Naive thymus-derived CD4-positive, alpha-beta T cell (primary cell): ENCODE measurements at regions not wholly inside any gene's neighbourhood (a gene's known extent, or its start where the extent isn't known, plus 50 kb on each side); places are given as distances from the start of the nearest gene placed in this dataset.

Experiments used
- ATAC-seq: fragments of 150-1000 bp; cut with Tn5 transposase; 2 replicates; pipeline ENCODE4 v1.10.0; 2021; ENCODE audit warnings: mild to moderate bottlenecking, moderate library complexity
- CTCF ChIA-PET: fragments of 350-600 bp; sonication (Branson Sonifier 250); formaldehyde crosslinking; loops from one replicate; lab custom pipeline; 2021; ENCODE audit warnings: antibody characterized with exemption; lab: Charles Lee
- POLR2A ChIA-PET: fragments of 350-600 bp; sonication (Branson Sonifier 250); formaldehyde crosslinking; loops from one replicate; lab custom pipeline; 2021; ENCODE audit warnings: antibody characterized with exemption, inconsistent platforms; lab: Charles Lee
- DNase-seq, 9 donors: peaks; one replicate each; pipeline versions ENCODE4 v3.0.0 to v3.0.0-alpha.2; 2020 to 2022; ENCODE audit warnings: mixed read lengths in 1 of 9
- H3K27ac ChIP-seq: one replicate; pipeline ENCODE4 v1.7.0; 2013; ENCODE audit warnings: mild to moderate bottlenecking, low read depth, low read length, moderate library complexity
- H3K27me3 ChIP-seq, 2 donors: one replicate each; pipeline ENCODE4 v1.7.0; 2013; ENCODE audit warnings: low read length in 2 of 2, mild to moderate bottlenecking in 2 of 2, moderate library complexity in 2 of 2; ENCODE audit not compliant: control insufficient read depth in 2 of 2, insufficient read depth in 2 of 2
- H3K36me3 ChIP-seq, 3 experiments: 1 replicate in 2 of 3; 2 replicates in 1 of 3; pipeline ENCODE4 v1.7.0; 2013; ENCODE audit warnings: low read length in 3 of 3, mild to moderate bottlenecking in 3 of 3, moderate library complexity in 1 of 3; ENCODE audit not compliant: insufficient read depth in 3 of 3, control insufficient read depth in 2 of 3
- H3K4me1 ChIP-seq, 2 donors: one replicate each; pipeline ENCODE4 v1.7.0; 2013; ENCODE audit warnings: low read length in 2 of 2, mild to moderate bottlenecking in 2 of 2, moderate library complexity in 1 of 2; ENCODE audit not compliant: control insufficient read depth in 2 of 2, insufficient read depth in 2 of 2
- H3K4me3 ChIP-seq: 2 replicates; pipeline ENCODE4 v1.7.0; 2013; ENCODE audit warnings: mild to moderate bottlenecking, low read length
- H3K9me3 ChIP-seq, 3 experiments: 1 replicate in 2 of 3; 2 replicates in 1 of 3; pipeline ENCODE4 v1.7.0; 2013; ENCODE audit warnings: low read length in 3 of 3; ENCODE audit not compliant: control insufficient read depth in 2 of 3
- H3K27ac Mint-ChIP-seq, 9 donors: one replicate each; pipeline ENCODE4 v1.8.0; 2020 to 2022; ENCODE audit warnings: mixed read lengths in 9 of 9, mild to moderate bottlenecking in 8 of 9, moderate library complexity in 5 of 9, inconsistent platforms in 2 of 9
- H3K27me3 Mint-ChIP-seq, 5 donors: one replicate each; pipeline ENCODE4 v1.8.0; 2021 to 2022; ENCODE audit warnings: mixed read lengths in 5 of 5, mild to moderate bottlenecking in 1 of 5
- H3K36me3 Mint-ChIP-seq, 5 donors: one replicate each; pipeline ENCODE4 v1.8.0; 2020 to 2022; ENCODE audit warnings: mixed read lengths in 5 of 5, mild to moderate bottlenecking in 3 of 5, inconsistent platforms in 1 of 5
- H3K4me1 Mint-ChIP-seq, 7 donors: one replicate each; pipeline ENCODE4 v1.8.0; 2020 to 2022; ENCODE audit warnings: mixed read lengths in 7 of 7, mild to moderate bottlenecking in 3 of 7, inconsistent platforms in 1 of 7
- H3K4me3 Mint-ChIP-seq, 10 donors: one replicate each; pipeline ENCODE4 v1.8.0; 2020 to 2022; ENCODE audit warnings: mild to moderate bottlenecking in 10 of 10, mixed read lengths in 10 of 10, moderate library complexity in 6 of 10, inconsistent platforms in 2 of 10
- H3K9me3 Mint-ChIP-seq, 11 donors: one replicate each; pipeline ENCODE4 v1.8.0; 2020 to 2022; ENCODE audit warnings: mixed read lengths in 11 of 11, mild to moderate bottlenecking in 4 of 11, inconsistent platforms in 1 of 11, moderate library complexity in 1 of 11
- intact Hi-C, 2 donors: fragments of 100-400 bp; cut with micrococcal nuclease; formaldehyde crosslinking; loops; one replicate each; pipeline ENCODE4 v1.15.1; 2023

DNA sequence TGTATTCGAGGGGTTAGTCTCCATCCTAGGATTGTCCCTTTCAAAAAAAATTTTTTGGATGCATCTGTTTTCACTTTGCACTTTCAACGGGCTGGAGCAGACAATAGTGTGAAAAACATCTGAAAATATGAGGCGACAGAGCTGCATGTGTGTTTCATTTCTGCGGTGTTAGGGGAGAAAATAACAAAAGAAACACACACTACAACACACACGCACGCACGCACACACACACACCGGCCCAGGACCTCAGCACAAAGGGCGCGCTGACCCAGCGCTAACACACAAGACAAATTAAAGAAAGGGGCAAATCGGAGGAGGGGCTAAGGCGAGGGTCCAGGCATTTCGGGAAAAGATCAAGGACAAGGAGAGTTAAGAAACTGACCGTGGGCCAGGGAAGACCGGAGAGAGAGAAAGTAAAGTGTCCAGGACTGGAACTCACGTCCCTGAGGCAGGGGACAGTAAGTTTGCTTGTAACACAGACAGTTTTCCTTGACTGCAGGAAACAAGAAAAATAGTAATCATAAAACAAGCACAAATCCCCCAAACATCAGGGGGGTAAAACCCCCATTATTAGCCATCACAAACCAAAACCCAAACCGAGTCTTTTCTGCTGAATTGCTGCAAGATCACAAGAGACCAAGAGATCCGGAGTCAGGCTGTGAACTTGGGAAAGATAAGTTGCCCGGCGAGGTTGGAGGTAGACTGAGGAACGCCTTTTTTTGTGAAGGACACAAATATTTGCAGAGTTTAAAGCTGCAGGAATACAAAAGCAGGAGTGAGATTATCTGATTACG is 302.1 kb downstream of the PARP8 start:
- H3K4me3 ChIP-seq: no peak overlapping the region
- intact Hi-C loops: loop anchor here in 1 of 2 donors (5.0 to 10.0 kb wide), 3 partner anchors 429 to 1946 kb away; no protein-coding TSS in a partner anchor
- H3K27ac Mint-ChIP-seq: no peak overlapping the region
- peaks cover 35 to 60% (median 54%) of the 10 kb centered on the region in 7 donors for H3K4me1 Mint-ChIP-seq
- ChIA-PET CTCF (no interaction called here), POLR2A (no interaction called here)
- H3K4me3 Mint-ChIP-seq: peak overlapping the region; percentile 6 to 81 (median 62)
- peaks cover 0 to 8% (median 0%) of the 10 kb centered on the region in 11 donors for H3K9me3 Mint-ChIP-seq
- H3K27me3 Mint-ChIP-seq: peaks cover 80 to 84% (median 82%) of the 10 kb centered on the region in 5 donors
- no peak for ATAC-seq
- no peaks in the 10 kb centered on the region for H3K9me3 ChIP-seq
- H3K27me3 ChIP-seq: peaks cover 19 to 29% of the 10 kb centered on the region in 2 donors
- H3K36me3 ChIP-seq: no peaks in the 10 kb centered on the region
- peaks cover 0 to 9% (median 5%) of the 10 kb centered on the region in 5 donors for H3K36me3 Mint-ChIP-seq
- H3K27ac ChIP-seq: no peak overlapping the region
- DNase-seq: no peak
- H3K4me1 ChIP-seq: peaks cover 12 to 26% of the 10 kb centered on the region in 2 donors

DNA sequence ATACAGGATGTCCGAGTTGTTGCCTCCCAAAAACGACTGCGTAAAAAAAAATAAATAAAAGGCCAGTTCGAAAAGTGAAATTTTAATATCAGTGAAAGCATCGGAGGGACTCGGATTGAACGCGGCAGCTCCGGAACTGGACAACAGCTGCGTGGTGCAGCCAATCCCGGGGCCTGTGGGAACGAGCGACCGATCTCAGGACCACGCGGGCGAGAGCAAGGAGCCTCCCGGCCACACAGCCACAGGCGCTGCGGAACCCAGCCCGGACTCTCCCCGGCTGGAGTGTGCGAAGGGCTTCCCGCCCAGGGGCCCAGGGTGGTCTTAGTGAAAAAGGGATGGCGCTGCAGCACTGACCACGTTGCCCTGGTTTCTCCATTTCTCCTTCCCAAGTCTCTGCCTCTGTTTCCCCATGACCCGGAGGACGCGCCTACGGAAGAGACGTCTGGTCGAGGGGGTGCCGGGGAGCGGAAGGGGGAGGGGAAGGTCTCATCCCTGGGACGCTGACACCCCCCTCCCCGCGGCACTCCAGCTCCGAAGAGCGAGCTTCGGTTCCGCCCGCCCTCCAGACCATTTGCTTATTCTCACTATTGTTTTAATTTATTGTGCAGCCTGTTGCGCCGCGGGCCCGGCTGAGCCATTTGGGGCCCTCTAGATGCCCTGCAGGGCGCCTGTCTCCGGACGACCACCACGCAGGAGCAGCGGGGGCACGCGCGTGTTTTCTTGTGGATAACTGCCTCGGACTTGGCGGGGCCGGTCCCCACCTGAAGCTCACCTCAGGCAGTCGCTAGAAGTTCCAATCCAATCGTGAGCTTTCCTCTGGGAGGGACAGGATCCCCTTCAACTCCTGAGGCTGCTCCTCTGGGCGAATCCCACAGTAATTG is 303.0 kb downstream of the PARP8 start:
- H3K27ac ChIP-seq: no peak overlapping the region
- no peaks in the 10 kb centered on the region for H3K36me3 ChIP-seq
- ChIA-PET POLR2A (no interaction called here), CTCF (no interaction called here)
- Mint-ChIP-seq H3K4me1 (peaks cover 34 to 53% (median 48%) of the 10 kb centered on the region in 7 donors), H3K27ac (no peak overlapping the region), H3K27me3 (peaks cover 71 to 84% (median 80%) of the 10 kb centered on the region in 5 donors), H3K36me3 (peaks cover 0 to 9% (median 5%) of the 10 kb centered on the region in 5 donors), H3K9me3 (peaks cover 0 to 8% (median 0%) of the 10 kb centered on the region in 11 donors), H3K4me3 (peak overlapping the region; percentile 12 to 81 (median 48))
- intact Hi-C loops: loop anchor here in 1 of 2 donors (5.0 to 10.0 kb wide), 3 partner anchors 428 to 1945 kb away; no protein-coding TSS in a partner anchor
- H3K27me3 ChIP-seq: peaks cover 15 to 29% of the 10 kb centered on the region in 2 donors
- DNase-seq (no peak), ATAC-seq (no peak)
- no peak overlapping the region for H3K4me3 ChIP-seq
- H3K4me1 ChIP-seq: peaks cover 12 to 19% of the 10 kb centered on the region in 2 donors
- no peaks in the 10 kb centered on the region for H3K9me3 ChIP-seq

DNA sequence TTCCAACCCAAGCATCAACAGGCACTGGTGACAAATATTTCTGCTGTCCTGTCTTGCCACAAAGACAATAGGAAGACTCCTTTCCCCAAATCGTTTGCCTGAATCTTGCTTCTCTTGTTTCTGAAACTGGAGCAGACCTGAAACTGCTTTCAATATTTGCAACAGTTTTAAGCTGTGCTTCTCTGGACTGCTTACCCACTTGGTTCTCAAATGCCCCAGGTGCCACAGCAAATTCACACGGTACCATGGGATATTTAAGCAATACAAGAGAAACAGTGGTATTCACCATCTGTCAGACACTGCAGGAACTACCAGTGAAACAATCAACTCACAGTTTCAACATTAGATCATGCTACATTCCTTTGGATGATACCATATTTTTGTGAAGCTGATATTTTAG is 309.4 kb downstream of the PARP8 start:
- ChIA-PET POLR2A (no interaction called here), CTCF (interaction anchor here (1.0 kb wide), 1 partner anchor 12 kb away, joined by 3 read pairs; no protein-coding TSS in a partner anchor)
- H3K9me3 Mint-ChIP-seq: peaks cover 0 to 4% (median 0%) of the 10 kb centered on the region in 11 donors
- H3K27me3 Mint-ChIP-seq: peaks cover 19 to 66% (median 44%) of the 10 kb centered on the region in 5 donors
- Histone ChIP-seq H3K9me3 (no peaks in the 10 kb centered on the region), H3K4me1 (no peaks in the 10 kb centered on the region), H3K36me3 (no peaks in the 10 kb centered on the region), H3K27ac (no peak overlapping the region), H3K27me3 (no peaks in the 10 kb centered on the region), H3K4me3 (no peak overlapping the region)
- ATAC-seq (no peak), DNase-seq (no peak)
- intact Hi-C loops: no loop called here
- no peak overlapping the region for H3K4me3 Mint-ChIP-seq
- H3K27ac Mint-ChIP-seq: no peak overlapping the region
- no peaks in the 10 kb centered on the region for H3K4me1 Mint-ChIP-seq
- H3K36me3 Mint-ChIP-seq: no peaks in the 10 kb centered on the region

DNA sequence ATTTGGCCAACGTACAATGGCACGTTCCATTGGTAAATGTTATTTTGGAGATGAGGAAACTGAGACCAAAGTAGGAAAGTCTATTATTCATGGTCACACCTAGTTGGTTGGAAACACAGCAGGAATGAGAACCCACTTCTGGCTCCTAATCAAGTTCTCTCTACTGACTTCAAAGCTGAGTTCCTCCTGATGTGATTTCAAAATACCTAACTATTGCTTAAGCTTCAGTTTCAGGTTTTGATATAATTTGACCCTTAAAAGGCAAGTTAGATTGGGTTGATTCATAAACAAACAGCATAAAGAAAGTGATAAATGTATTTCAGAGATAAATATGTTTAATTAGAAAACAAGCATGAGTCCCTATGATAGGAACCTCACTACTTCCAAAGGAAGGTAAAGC is 312.5 kb downstream of the PARP8 start:
- Mint-ChIP-seq H3K4me1 (no peaks in the 10 kb centered on the region), H3K27me3 (peaks cover 7 to 66% (median 44%) of the 10 kb centered on the region in 5 donors), H3K36me3 (no peaks in the 10 kb centered on the region), H3K9me3 (peaks cover 0 to 6% (median 0%) of the 10 kb centered on the region in 11 donors), H3K27ac (no peak overlapping the region), H3K4me3 (no peak overlapping the region)
- H3K27me3 ChIP-seq: no peaks in the 10 kb centered on the region
- DNase-seq (no peak), ATAC-seq (no peak)
- H3K4me1 ChIP-seq: no peaks in the 10 kb centered on the region
- intact Hi-C loops: no loop called here
- no peaks in the 10 kb centered on the region for H3K9me3 ChIP-seq
- H3K27ac ChIP-seq: no peak overlapping the region
- ChIA-PET CTCF (no interaction called here), POLR2A (no interaction called here)
- H3K36me3 ChIP-seq: no peaks in the 10 kb centered on the region
- H3K4me3 ChIP-seq: no peak overlapping the region

DNA sequence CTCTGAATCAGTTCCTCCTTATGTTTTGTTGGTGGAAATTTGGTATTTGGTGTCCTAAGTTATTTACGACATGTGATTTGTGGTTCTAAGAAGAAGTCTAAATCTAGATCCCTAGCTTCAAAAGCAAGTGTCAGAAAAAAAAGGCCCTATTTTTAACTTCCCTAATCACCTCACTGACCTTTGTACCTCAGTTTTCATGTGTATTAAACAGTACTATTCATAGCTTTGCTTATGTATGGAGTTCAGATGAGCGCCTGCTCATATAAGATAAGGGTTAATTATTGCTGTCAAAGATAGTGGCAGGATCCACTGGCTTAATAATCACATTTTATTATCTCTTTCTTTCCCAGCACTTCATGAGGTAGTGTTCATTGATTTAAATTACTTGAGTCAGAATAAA is 318.2 kb downstream of the PARP8 start:
- ChIA-PET POLR2A (no interaction called here), CTCF (no interaction called here)
- Histone ChIP-seq H3K36me3 (no peaks in the 10 kb centered on the region), H3K27me3 (no peaks in the 10 kb centered on the region), H3K4me1 (no peaks in the 10 kb centered on the region), H3K9me3 (no peaks in the 10 kb centered on the region), H3K4me3 (no peak overlapping the region), H3K27ac (no peak overlapping the region)
- no peak for ATAC-seq
- H3K27me3 Mint-ChIP-seq: peaks cover 0 to 25% (median 23%) of the 10 kb centered on the region in 5 donors
- no peak overlapping the region for H3K4me3 Mint-ChIP-seq
- no peak overlapping the region for H3K27ac Mint-ChIP-seq
- no peak for DNase-seq
- peaks cover 0 to 6% (median 0%) of the 10 kb centered on the region in 11 donors for H3K9me3 Mint-ChIP-seq
- H3K4me1 Mint-ChIP-seq: no peaks in the 10 kb centered on the region
- intact Hi-C loops: no loop called here
- H3K36me3 Mint-ChIP-seq: no peaks in the 10 kb centered on the region

DNA sequence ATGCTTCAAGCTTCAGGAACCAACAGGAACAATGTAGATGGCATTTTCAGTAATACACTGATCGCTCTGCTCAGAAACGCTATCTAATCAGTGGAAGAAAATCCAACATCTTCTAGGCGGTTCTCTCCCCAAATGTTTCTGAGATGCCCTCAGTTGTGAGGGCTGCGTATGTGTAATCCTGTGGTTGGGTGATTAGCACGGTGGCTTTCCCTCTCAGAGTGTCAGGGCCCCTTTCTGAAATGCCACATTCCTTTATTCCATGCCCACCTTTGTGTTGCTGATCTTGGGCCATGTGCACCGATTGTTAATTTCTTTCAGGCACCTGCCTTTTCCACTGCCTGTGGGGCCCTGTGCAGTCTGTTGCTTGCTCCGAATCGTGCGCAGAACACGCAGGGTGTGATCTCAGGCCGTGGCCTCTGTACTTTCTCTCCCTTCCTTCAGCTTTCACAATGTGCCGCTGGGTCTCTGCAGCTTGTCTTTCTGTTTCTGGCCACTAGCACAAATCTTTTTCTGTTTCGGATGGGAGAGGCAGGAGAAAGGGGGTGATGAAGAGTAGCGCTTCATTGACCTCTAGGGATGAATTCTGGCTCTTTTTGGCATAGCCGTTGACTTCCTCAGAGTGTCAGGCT is 324.0 kb downstream of the PARP8 start:
- Mint-ChIP-seq H3K4me3 (no peak overlapping the region), H3K36me3 (no peaks in the 10 kb centered on the region), H3K27ac (no peak overlapping the region), H3K4me1 (peaks cover 0 to 2% (median 0%) of the 10 kb centered on the region in 7 donors), H3K27me3 (peaks cover 0 to 37% (median 15%) of the 10 kb centered on the region in 5 donors), H3K9me3 (peaks cover 0 to 10% (median 0%) of the 10 kb centered on the region in 11 donors)
- ATAC-seq (no peak), DNase-seq (no peak)
- CTCF ChIA-PET: no interaction called here
- Histone ChIP-seq H3K36me3 (no peaks in the 10 kb centered on the region), H3K4me3 (no peak overlapping the region), H3K9me3 (no peaks in the 10 kb centered on the region), H3K27me3 (no peaks in the 10 kb centered on the region), H3K27ac (no peak overlapping the region), H3K4me1 (no peaks in the 10 kb centered on the region)
- POLR2A ChIA-PET: no interaction called here
- intact Hi-C loops: no loop called here
